Right hindlimb (tissue), 1 donor: ENCODE measurements at regions not wholly inside any gene's neighbourhood (a gene's known extent, or its start where the extent isn't known, plus 50 kb on each side); places are given as distances from the start of the nearest gene placed in this dataset.
"Not testable (repeated sequence)": the region's sequence is repeated elsewhere in the genome, so short reads cannot be mapped to it uniquely, and the experiment has no call there.

Experiments used
- DNase-seq: peaks from one replicate; pipeline ENCODE4 v3.0.0-alpha.2; 2018

DNA sequence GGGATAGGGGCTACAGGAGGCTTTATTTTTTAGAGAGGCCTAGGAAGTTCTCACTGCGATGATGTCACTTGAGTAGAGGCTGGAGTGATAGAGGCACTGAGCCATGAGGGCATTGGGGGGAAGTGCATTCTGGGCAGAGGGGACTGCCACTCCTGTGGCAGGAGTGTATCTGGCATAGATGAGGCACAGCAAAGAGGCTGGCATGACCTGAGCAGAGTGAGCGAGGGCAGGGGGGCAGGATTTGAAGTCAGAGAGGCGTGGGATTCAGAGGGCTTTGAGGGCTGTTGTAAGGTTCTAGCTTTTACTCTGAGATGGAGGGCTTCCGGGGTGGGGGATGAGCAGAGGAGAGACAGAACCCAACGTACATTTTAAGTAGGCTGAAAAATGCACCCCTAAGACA lies 91.9 kb upstream of the SH3PXD2B start:
- peak; percentile 21 for DNase-seq

GRCh38 chr5:172545291-172545801 lies 91.0 kb upstream of the SH3PXD2B start:
- DNase-seq, result no peak

DNA sequence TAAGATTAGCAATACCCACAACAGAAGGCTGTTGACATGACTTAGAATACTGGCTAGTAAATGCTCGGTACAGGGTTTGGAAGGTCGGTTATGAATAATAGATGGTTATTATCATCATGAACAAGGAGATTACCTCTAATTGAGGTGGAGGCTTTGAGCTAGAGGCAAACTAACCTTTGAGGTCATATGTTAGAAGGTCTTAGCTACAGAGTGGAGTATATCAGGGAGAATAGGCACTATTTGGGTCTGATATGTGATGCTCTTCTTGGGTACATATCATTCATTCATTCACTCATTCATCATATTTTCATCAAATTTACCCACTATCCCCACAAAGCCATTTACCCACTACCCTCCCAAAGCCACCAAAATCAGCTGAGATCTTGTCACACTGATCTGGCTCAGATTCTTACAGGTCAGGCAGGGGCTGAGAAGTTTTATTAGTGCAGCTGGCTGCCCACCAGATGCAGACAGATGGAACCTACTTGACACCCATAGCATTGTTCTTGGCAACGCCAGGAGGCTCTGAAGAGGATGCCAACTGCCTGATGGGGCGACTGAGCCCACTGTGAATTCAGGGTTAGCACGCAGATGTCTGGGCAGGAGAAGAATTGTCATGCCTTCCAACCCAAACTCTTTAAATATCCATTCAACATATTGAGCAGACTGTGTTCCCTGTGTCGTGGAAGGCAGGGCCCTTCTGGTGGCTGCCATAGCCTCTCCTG lies 90.2 kb upstream of the SH3PXD2B start:
- peak; percentile 70 for DNase-seq

GRCh38 chr5:172543484-172544298 lies 89.4 kb upstream of the SH3PXD2B start:
- peak; percentile 2 for DNase-seq

DNA sequence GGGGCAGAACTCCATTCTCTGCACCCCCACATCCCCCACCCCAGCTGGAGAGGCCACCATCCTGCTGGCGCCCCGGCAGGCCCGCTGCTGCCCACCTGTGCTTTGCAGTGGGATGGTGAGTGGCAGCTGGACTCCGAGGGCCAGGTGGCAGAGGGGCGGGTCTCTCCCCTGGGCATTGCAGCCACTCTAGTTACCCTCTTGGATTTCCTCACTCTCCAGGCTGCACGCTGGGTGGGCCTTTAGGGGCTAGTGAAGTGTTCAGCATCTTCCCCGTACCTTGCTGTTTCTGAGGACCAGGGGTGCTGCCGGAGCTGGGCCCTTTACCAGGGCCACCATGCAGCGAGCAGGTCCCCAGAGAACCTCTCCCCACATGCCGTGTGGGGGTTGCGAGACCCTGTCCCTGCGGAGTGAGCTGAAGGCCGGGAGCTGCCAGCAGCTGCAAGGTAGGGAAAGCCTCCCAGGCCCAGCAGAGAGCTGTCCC lies 88.4 kb upstream of the SH3PXD2B start:
- DNase-seq, result peak; percentile 54

GRCh38 chr5:172541773-172542136 lies 87.4 kb upstream of the SH3PXD2B start:
- no peak for DNase-seq

DNA sequence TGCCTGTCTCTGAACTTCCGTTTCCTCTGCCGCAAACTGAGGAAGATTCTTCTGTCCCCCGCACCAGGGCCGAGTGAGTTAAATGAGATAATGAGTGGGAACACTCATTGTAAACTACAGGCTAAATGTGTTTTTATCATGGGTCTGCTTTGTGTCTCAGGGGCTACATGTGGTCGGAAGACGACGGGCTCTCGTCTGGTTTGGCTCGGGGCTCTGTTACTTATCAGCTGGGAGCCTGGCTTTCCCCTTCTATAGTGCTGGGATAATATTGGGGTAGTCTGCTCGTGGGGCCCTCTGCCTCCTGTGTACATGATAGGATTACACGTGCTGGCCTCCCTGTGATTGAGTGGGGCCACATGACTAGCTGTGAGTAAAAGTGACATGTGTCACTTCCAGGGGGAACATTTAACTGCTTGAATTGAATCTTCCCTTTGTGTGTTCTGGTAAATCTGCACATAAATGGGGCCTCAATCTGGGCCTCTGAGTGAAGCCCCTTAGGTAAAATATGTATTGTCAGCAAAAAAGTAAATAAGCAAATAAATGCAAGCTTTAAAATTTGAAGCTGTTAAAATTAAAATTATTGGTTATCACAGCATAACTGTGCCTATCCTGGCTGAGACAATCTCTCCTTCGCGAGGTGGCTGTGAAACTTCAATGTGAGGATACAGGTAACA lies 86.9 kb upstream of the SH3PXD2B start:
- DNase-seq, result no peak

- no peak for DNase-seq
Observed at GRCh38 chr5:172540099-172540870, 86.0 kb upstream of the SH3PXD2B start.

DNA sequence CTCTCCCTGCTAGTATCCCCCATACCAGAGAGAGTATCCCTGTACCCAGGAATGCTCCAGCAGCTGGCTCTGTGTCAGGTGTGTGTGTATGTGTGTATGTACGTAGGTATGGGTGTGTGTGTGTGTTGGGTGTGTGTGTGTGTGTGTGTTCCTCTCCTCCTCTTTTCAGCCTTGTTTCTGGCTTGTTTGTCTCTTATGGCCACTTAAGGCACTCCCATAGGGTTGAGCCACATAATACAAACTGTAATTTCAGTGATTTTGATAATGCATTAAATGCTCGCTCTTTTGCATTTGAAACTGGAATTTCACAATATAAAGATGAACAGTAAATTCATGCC lies 80.8 kb upstream of the SH3PXD2B start:
- DNase-seq, result no peak

DNA sequence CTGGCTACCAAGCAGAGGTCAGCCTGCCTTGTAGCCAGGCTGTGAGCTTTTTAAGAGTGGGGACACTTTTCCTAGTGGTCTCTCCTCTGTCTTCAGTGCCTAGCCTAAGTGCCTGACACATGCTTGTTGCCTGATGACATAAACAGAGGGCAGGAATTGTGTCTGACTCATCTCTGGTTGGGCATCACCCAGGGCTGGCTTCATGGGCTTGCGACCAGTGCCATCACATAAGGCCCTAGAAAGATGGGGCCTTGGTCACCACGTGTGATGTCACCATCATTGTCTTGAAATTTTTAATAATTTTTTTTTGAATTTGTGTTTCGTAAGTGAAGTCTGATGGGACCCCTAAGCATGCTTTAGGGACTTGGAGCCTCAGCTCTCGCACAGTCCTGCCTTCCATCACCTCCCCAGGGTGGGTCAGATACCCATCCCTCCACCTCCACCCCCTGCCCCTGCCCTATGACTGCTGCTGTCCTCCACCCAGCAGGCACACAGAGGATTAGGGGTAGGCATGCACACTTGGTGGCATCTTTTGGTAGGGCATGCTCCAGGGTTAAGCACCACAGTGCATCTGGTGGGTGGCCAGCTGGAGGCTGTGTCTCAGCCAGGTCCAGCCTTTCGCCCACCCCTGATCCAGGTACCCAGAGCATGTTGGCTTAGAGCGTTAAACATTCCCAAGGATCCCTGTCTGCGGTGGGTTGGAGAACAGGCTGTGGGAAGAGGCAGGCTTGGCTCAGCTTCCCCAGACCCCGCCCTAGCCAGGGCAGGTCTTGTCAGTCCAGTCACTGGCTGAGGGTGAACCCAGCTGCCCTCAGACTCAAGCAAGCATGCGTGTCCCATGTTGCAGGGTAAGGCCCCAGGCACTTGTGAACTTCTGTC lies 80.1 kb upstream of the SH3PXD2B start:
- DNase-seq, result no peak

DNA sequence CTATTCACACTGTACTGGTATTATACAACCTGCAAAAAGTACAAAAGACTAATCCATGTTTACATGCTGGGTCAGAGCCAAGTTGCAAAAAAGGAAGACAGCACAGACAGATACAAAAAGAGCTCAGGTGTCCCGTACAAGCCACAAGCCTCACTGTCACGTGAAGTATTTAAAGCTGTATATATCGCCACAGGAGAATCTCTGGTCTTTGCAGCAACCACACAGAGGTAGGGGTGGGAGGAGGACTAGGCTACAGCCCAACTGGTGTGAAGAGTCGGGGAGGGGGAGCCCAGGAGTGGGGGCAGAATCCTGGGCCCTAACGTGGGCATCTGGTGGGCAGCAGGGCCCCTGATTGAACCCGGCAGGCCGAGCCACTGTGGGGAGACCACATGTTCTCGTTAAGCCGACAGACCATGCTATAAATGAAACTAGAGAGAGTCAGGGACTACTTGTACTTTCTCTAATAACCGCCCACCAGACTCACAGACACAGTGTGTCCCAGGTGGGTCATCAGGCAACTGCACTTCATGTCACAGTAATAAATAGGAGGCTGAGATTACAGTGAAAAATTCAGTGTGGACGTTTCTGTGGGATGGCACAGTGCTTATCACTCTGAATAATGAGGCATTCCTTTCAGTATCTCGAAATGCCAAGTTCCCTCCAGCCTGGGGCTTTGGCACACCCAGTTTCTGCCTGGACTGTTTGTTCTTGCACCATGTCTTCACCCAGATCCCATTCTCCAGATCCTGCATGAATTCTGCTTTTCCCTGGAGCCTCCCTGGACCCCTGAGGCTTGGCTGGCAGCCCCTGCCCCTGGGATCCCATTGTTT lies 79.3 kb upstream of the SH3PXD2B start:
- DNase-seq, result no peak

DNA sequence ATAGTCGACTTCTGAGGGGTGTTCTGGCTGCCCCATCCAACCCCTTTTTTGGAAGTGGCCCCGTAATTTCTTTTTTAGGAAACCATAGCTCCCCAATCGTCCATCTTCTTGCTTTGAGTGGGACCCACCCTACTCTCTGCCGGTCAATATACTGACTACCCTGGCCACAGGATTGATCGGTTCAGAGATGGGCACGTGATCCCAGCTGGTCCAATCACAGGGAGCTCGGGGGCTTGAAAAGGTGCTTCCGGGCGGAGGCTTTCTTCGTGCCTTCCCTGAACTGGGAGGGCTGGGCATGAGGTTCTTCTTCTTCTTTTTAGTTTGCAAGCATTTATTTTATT lies 78.7 kb upstream of the SH3PXD2B start:
- no peak for DNase-seq

- not testable (repeated sequence) for DNase-seq
Observed at GRCh38 chr5:172532439-172532838, 78.1 kb upstream of the SH3PXD2B start.

DNA sequence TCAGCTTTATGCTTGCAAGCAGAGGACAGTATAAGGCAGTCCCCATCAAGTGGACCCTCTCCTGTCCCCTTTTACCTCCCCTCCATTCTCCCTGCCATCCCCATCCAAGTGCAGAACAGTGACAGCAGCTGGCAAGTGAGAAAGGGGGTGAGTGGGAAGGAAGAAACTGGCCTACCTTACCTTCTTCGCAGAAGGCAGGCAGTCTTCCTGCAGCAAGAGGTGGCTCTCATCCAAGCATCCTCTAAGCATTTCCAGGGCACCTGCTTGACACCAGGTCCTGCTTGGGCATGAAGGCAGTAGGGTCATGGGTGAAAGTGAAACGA lies 77.3 kb upstream of the SH3PXD2B start:
- DNase-seq, result no peak

GRCh38 chr5:172530878-172531703 lies 76.8 kb upstream of the SH3PXD2B start:
- no peak for DNase-seq

GRCh38 chr5:172530406-172530805 lies 76.1 kb upstream of the SH3PXD2B start:
- no peak for DNase-seq

DNA sequence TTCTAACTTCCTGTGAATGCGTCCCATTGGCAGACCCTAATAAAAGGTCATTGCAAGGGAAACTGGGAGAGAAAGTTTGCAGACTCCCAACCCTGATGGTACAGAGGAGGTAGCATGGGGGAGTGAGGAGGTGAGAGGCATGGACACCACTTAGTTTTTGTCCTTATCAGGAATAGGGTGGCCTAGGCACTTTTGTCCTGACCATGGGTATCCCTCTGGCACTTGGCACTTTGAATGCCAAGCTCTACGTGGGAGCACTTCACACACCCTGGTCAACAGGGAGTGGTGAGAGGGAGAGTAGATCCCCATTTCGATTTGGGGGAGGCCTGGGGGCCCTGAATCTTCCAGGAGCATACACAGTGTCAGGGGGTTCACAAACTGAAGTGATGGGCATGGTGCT lies 75.6 kb upstream of the SH3PXD2B start:
- no peak for DNase-seq

GRCh38 chr5:172528440-172528839 lies 74.1 kb upstream of the SH3PXD2B start:
- DNase-seq, result no peak

- no peak for DNase-seq
Observed at GRCh38 chr5:172527559-172527958, 73.2 kb upstream of the SH3PXD2B start.

- no peak for DNase-seq
Observed at GRCh38 chr5:172525996-172526360, 71.7 kb upstream of the SH3PXD2B start.
